ENCODE measurements at regions not wholly inside any gene's neighbourhood (a gene's known extent, or its start where the extent isn't known, plus 50 kb on each side); places are given as distances from the start of the nearest gene placed in this dataset.

GRCh38 chr4:66653937-66654336, 891.4 kb downstream of the CENPC start:
- TF ChIP-seq POLR2AphosphoS5 (IDR thresholded peaks at IDR 0.05; ENCODE audit: low read depth, low read length) (no peak), POLR2A (IDR thresholded peaks at IDR 0.05; ENCODE audit: low read depth, low read length) (no peak), TAF1 (IDR thresholded peaks at IDR 0.05; ENCODE audit: low read depth, low read length) (no peak), PAX5 (IDR thresholded peaks at IDR 0.05; ENCODE audit: insufficient read depth, low read length, severe bottlenecking) (no peak), POU2F2 (IDR thresholded peaks at IDR 0.05; ENCODE audit: low read depth, low read length) (no peak), SPI1 (IDR thresholded peaks at IDR 0.05; ENCODE audit: low read depth, low read length) (no peak)
